NCI-H524 treated with DMSO at 0.1 percent for 48 hours (cell line): ENCODE measurements at regions not wholly inside any gene's neighbourhood (a gene's known extent, or its start where the extent isn't known, plus 50 kb on each side); places are given as distances from the start of the nearest gene placed in this dataset.
"Not testable (repeated sequence)": the region's sequence is repeated elsewhere in the genome, so short reads cannot be mapped to it uniquely, and the experiment has no call there.

Experiments used
- DNase-seq: peaks from one replicate; lab custom pipeline; 2025; lab: John Stamatoyannopoulos, UW

GRCh38 chr17:59494757-59495368, 70.5 kb upstream of the DHX40 start:
- DNase-seq = no peak

DNA sequence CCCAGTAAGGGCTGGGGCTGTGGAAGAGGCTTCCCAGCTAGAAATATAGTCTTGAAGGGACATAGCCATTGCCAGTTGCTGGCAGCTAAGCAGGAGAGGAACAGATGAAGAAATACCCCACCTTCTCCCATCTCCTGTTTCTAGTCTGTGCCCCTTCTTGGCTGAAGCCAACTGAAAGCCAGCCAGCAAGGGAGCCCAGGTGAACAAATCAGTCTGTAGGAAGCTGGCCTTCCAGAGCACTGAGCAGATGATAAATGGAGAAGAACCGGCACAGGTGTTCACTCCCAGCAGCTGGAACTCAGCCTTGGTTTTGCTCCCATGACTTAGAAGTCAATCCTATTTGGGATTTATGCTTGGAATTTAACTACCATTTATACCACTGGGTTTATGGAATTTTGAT, 69.2 kb upstream of the DHX40 start:
- DNase-seq = no peak

DNA sequence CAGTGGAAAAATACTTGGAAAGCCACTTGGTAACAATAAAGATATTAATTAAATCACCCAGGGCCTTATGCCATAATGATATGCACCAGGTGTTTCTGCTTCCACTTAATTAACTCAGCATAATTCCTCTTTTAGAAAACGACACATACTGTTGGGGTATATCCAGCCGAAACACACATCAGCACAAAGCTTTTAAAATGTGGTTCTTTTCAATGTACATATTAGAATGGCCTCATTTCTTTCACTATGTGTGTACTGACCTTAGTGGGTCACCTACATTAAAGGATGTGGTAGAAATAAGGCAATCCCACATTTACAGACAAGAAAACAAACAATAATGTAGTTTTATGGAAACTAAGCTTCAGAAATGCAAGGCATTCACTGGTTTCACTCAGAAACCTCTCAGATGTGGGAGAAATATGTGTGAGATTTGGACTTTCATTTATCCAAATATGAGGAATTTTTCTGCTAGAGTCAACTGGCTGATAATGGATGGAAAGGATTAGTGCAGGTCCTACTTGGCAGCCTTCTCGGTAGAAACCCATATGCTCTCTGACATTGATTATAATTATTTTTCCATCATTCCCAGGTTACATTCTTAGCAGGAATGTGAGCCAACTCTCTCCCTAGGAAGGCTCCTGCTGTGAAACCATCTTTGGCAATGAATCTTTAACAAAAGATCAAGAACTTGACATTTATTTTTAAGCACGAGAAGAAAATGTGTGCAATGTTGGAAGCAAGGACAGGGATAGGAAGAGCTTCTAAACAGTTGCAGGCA, 66.7 kb upstream of the DHX40 start:
- peak; percentile 88 for DNase-seq

DNA sequence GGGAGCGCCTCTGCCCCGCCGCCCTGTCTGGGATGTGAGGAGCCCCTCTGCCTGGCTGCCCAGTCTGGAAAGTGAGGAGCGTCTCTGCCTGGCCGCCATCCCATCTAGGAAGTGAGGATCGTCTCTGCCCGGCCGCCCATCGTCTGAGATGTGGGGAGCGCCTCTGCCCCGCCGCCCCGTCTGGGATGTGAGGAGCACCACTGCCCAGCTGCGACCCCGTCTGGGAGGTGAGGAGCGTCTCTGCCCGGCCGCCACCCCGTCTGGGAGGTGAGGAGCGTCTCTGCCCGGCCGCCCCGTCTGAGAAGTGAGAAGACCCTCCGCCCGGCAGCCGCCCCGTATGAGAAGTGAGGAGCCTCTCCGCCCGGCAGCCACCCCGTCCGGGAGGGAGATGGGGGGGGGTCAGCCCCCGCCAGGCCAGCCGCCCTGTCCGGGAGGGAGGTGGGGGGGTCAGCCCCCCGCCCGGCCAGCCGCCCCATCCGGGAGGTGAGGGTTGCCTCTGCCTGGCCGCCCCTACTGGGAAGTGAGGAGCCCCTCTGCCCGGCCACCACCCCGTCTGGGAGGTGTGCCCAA, 65.2 kb upstream of the DHX40 start:
- not testable (repeated sequence) for DNase-seq

- no peak for DNase-seq
Measured at GRCh38 chr17:59501690-59502089, 63.7 kb upstream of the DHX40 start.

GRCh38 chr17:59502800-59503199, 62.6 kb upstream of the DHX40 start:
- DNase-seq = no peak

DNA sequence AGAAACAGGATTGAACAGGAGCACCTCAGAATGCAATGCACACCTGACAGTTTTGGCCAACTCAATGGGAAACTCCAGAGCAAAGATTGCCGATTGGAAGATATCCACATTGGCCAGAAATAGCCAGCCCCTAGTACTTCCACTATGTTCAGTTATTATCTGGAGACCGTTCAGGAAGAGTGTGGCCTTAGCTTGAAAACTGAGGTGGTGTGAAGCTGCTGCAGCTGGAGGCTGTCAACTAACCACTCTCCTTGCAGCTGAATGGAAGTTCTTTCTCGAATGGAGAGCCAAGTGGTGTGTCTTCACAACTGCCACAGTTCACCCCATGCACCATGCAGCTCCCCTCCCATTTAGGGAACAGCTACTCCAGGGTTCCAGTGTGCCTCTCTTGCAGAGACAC, 61.9 kb upstream of the DHX40 start:
- no peak for DNase-seq

DNA sequence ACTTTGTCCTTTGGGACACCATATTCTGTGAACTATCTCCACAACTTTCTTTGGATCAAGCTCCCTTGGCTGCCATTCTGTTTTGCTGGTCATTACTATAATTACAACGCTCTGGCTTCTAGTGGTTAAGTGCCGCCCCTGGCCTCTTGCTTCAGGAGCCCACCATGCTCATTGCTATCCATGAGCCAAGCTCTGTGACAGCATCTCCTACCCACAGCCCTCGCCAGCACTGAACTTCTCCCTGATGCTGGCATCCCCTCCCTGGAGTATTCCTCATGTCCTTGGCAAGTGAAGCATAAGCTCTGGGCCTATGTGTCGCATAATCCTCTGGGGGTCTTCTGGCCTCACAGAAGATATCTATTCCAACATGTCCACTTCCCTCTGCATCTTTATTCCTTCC, 60.6 kb upstream of the DHX40 start:
- no peak for DNase-seq

DNA sequence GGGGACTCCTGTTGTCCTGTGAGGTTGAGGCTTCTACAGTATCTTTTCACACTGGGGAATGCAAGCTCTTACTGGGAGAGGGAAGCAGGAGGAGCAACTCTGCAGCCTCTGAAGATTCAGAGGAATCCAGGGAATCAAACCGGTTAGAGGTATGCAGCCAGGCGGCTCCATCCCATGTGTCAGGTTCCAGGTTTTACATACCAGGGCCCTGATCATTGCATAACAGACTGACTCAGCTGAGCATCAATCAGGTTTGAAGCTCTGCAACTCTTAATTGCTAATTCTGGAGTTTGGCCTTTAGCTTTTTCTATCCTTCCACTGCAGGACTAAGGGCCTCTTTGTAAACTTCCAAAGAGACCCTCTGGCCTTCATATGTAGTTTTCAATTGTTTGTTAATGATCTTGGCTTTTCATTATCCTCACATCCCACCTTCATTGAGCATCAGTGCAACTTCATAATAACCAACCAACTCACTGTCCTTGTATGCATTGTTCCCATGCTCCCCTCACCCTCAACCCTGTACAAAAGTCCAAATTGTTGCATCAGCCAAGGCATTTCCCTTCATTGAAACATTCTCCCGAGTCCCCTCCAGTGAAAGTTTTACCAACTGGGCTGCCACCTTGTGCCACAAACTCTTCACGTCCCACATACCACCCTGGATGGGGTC, 59.7 kb upstream of the DHX40 start:
- no peak for DNase-seq

GRCh38 chr17:59506894-59507726, 58.3 kb upstream of the DHX40 start:
- DNase-seq = no peak

GRCh38 chr17:59508999-59509625, 56.3 kb upstream of the DHX40 start:
- DNase-seq = no peak

- DNase-seq = peak; percentile 80
Measured at GRCh38 chr17:59510611-59511010, 54.8 kb upstream of the DHX40 start.

DNA sequence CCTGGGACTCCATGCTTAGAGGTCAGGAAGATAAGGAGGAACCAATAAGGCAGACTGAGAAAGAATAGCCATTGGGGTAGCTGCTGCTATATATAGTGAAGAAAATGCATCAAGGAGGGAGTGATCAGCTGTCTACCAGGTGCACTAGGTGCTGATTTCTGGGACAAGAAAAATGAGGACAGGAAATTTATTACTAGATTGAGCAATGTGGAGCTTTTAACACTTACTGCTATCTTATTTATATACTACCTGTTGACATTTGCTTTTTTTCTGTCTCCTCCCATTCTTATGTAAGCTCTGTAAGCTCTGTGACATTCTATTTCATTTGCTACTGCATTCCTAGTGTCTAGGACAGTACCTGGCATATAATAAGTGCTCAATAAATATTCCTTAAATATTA, 53.7 kb upstream of the DHX40 start:
- DNase-seq = no peak

DNA sequence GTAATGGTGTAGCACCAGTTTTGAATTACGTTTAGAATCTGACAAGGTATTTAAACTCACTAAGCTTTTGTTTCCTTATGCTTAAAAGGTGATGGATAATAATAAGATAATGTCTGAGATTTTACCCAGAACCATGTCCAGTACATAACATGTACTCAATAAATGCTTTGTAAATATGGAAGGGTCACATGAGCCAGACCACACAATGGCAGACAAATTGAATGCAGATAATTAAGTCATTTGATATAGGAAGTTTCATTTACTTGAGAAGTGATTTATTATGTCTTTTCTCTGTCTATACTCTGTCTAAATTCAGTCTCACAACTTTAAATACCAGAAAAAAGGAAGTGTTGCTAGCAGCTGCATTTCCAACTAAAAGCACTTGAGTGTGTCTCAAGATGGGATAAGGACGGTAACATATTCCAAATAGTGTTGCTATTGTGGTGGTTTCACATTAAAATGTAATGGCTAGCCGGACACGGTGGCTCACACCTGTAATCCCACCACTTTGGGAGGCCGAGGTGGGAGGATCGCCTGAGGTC, 52.5 kb upstream of the DHX40 start:
- no peak for DNase-seq

DNA sequence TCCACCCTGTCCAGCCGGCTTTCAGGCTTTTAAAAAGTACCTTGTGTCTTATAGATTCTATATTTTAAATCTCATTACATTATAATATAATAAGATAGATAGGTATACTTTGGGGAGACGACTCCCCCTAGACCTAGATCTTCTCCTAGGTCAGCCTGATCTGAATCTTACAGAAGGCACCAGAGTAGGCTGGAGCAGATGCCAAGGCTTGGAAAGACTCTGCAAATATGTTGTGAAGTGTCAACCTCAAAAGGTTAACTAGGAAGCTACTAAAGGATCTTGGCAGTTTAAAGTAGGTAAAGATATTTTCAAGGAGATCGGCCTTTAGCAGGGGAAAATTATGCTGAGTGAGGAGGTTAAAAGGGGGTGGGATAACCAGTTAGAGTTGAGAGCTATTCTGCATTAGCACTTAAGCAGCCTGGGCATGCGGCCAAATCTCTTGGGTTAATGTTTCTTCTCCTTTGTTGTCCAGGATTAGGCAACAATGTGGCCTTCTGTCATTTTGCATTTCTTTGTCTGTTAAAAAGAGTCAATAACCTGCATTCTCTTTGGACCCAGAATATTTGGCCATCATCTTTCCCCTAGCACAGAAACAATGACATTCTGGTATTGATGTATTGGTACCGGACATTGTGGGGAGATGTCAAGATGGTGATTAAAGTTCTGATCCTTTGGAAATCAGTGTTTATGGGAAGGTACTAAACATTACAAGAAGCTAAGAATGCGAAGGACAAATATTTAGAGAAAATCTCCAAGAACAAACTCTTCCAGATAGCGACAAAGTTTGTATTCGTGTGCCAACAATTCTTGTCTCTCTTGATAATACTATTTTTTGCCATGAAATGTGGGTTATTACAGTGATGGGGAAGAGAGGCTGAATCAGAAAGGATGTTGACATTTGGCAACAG, 51.2 kb upstream of the DHX40 start:
- peak; percentile 97 for DNase-seq
